ENCODE measurements at regions not wholly inside any gene's neighbourhood (a gene's known extent, or its start where the extent isn't known, plus 50 kb on each side); places are given as distances from the start of the nearest gene placed in this dataset.
"Not testable (repeated sequence)": the region's sequence is repeated elsewhere in the genome, so short reads cannot be mapped to it uniquely, and the experiment has no call there.

GRCh38 chr4:72938516-72938915, 131.0 kb downstream of the COX18 start:
- no peak for DNase-seq

- DNase-seq = no peak
Measured at GRCh38 chr4:72935462-72935861, 134.1 kb downstream of the COX18 start.

GRCh38 chr4:72933029-72933428, 136.5 kb downstream of the COX18 start:
- no peak for DNase-seq

GRCh38 chr4:72931346-72931745, 138.2 kb downstream of the COX18 start:
- no peak for DNase-seq

GRCh38 chr4:72929596-72930274, 139.8 kb downstream of the COX18 start:
- DNase-seq = not testable (repeated sequence)

GRCh38 chr4:72924814-72925213, 144.7 kb downstream of the COX18 start:
- DNase-seq = no peak

- DNase-seq = no peak
Measured at GRCh38 chr4:72919937-72920336, 149.6 kb downstream of the COX18 start.

- no peak for DNase-seq
Measured at GRCh38 chr4:72919464-72919863, 150.1 kb downstream of the COX18 start.

- no peak for DNase-seq
Measured at GRCh38 chr4:72918362-72918761, 151.2 kb downstream of the COX18 start.

- no peak for DNase-seq
Measured at GRCh38 chr4:72911316-72911715, 158.2 kb downstream of the COX18 start.

- DNase-seq = no peak
Measured at GRCh38 chr4:72909461-72909860, 160.1 kb downstream of the COX18 start.

- DNase-seq = no peak
Measured at GRCh38 chr4:72902354-72902753, 167.2 kb downstream of the COX18 start.

- no peak for DNase-seq
Measured at GRCh38 chr4:72901553-72901952, 168.0 kb downstream of the COX18 start.

GRCh38 chr4:72900952-72901351, 168.6 kb downstream of the COX18 start:
- DNase-seq = no peak

- no peak for DNase-seq
Measured at GRCh38 chr4:72899621-72900020, 169.9 kb downstream of the COX18 start.

GRCh38 chr4:72899214-72899613, 170.3 kb downstream of the COX18 start:
- DNase-seq = no peak

- no peak for DNase-seq
Measured at GRCh38 chr4:72896515-72896914, 173.0 kb downstream of the COX18 start.

- DNase-seq = no peak
Measured at GRCh38 chr4:72895408-72895807, 174.1 kb downstream of the COX18 start.

- no peak for DNase-seq
Measured at GRCh38 chr4:72893354-72894066, 176.0 kb downstream of the COX18 start.

- no peak for DNase-seq
Measured at GRCh38 chr4:72888331-72888730, 181.2 kb downstream of the COX18 start.

- DNase-seq = no peak
Measured at GRCh38 chr4:72887152-72887551, 182.4 kb downstream of the COX18 start.

- no peak for DNase-seq
Measured at GRCh38 chr4:72886602-72887001, 182.9 kb downstream of the COX18 start.

GRCh38 chr4:72884225-72884624, 185.3 kb downstream of the COX18 start:
- not testable (repeated sequence) for DNase-seq

- DNase-seq = no peak
Measured at GRCh38 chr4:72876946-72877345, 192.6 kb downstream of the COX18 start.

GRCh38 chr4:72875545-72875944, 194.0 kb downstream of the COX18 start:
- no peak for DNase-seq

Data from GDM1 (cell line).